WTC11 (cell line): ENCODE measurements at regions not wholly inside any gene's neighbourhood (a gene's known extent, or its start where the extent isn't known, plus 50 kb on each side); places are given as distances from the start of the nearest gene placed in this dataset.

ENCODE experiments used
- ATAC-seq: fragments of 200-7000 bp; cut with Tn5 transposase; 2 replicates; pipeline ENCODE4 v1.10.0; 2021; ENCODE audit warnings: mild to moderate bottlenecking, moderate library complexity
- CTCF ChIA-PET: fragments of 300-600 bp; sonication (Branson Sonifier 250); formaldehyde crosslinking; loops from one replicate; lab custom pipeline; 2021; ENCODE audit warnings: antibody characterized with exemption; lab: Charles Lee
- POLR2A ChIA-PET: fragments of 350-600 bp; sonication (Branson Sonifier 250); formaldehyde crosslinking; loops from one replicate; lab custom pipeline; 2021; ENCODE audit warnings: antibody characterized with exemption; lab: Charles Lee
- DNase-seq: peaks from one replicate; pipeline ENCODE4 v3.0.0; 2021; ENCODE audit warnings: low spot score
- H3K27ac Mint-ChIP-seq: 2 replicates; pipeline ENCODE4 v1.8.0; 2021; ENCODE audit warnings: mixed read lengths
- H3K27me3 Mint-ChIP-seq: 2 replicates; pipeline ENCODE4 v1.8.0; 2021; ENCODE audit warnings: low read depth, mild to moderate bottlenecking, moderate library complexity, mixed read lengths
- H3K36me3 Mint-ChIP-seq: 2 replicates; pipeline ENCODE4 v1.8.0; 2021; ENCODE audit warnings: mixed read lengths
- H3K4me1 Mint-ChIP-seq: 2 replicates; pipeline ENCODE4 v1.8.0; 2022; ENCODE audit warnings: mixed read lengths
- H3K4me3 Mint-ChIP-seq: 2 replicates; pipeline ENCODE4 v1.8.0; 2021; ENCODE audit warnings: mild to moderate bottlenecking, moderate library complexity, mixed read lengths
- H3K9me3 Mint-ChIP-seq: 2 replicates; pipeline ENCODE4 v1.8.0; 2021; ENCODE audit warnings: mixed read lengths
- ATF3 ChIP-seq: sonication (generic); formaldehyde crosslinking; conservative IDR thresholded peaks from 2 replicates; pipeline ENCODE4 v1.8.1; 2022; ENCODE audit warnings: mild to moderate bottlenecking, missing genetic modification reagents
- EMX1 ChIP-seq: fragments of 250-450 bp; sonication (Bioruptor Pico); IDR thresholded peaks from 2 replicates; pipeline ENCODE4 v1.8.0; 2021; ENCODE audit warnings: mild to moderate bottlenecking
- ETV6 ChIP-seq: sonication (generic); formaldehyde crosslinking; IDR thresholded peaks from 2 replicates; pipeline ENCODE4 v1.8.1; 2022; ENCODE audit warnings: mild to moderate bottlenecking, missing genetic modification reagents
- FOXK1 ChIP-seq: sonication (generic); formaldehyde crosslinking; IDR thresholded peaks from 2 replicates; pipeline ENCODE4 v1.8.0; 2022; ENCODE audit warnings: mild to moderate bottlenecking, moderate library complexity, missing genetic modification reagents
- FOXP4 ChIP-seq: sonication (generic); formaldehyde crosslinking; IDR thresholded peaks from 2 replicates; pipeline ENCODE4 v1.8.0; 2022; ENCODE audit warnings: mild to moderate bottlenecking, missing genetic modification reagents
- KAT7 ChIP-seq: sonication (generic); formaldehyde crosslinking; IDR thresholded peaks from 2 replicates; pipeline ENCODE4 v1.8.1; 2023; ENCODE audit warnings: missing genetic modification reagents, mild to moderate bottlenecking, borderline replicate concordance
- MLX ChIP-seq: sonication (generic); formaldehyde crosslinking; IDR thresholded peaks from 2 replicates; pipeline ENCODE4 v1.8.1; 2023; ENCODE audit warnings: mild to moderate bottlenecking, missing genetic modification reagents, moderate library complexity
- NFATC4 ChIP-seq: fragments of 250-450 bp; sonication (Bioruptor Pico); IDR thresholded peaks from 2 replicates; pipeline ENCODE4 v1.9.0; 2021; ENCODE audit warnings: mild to moderate bottlenecking
- SMAD4 ChIP-seq: sonication (generic); formaldehyde crosslinking; IDR thresholded peaks from 2 replicates; pipeline ENCODE4 v1.8.0; 2022; ENCODE audit warnings: mild to moderate bottlenecking, missing genetic modification reagents
- SP1 ChIP-seq: sonication (generic); formaldehyde crosslinking; conservative IDR thresholded peaks from 2 replicates; pipeline ENCODE4 v1.8.1; 2022; ENCODE audit warnings: missing genetic modification reagents
- TEAD1 ChIP-seq: sonication (generic); formaldehyde crosslinking; IDR thresholded peaks from 2 replicates; pipeline ENCODE4 v1.8.0; 2022; ENCODE audit warnings: mild to moderate bottlenecking, missing genetic modification reagents
- USF2 ChIP-seq: sonication (generic); formaldehyde crosslinking; IDR thresholded peaks from 2 replicates; pipeline ENCODE4 v1.8.1; 2023; ENCODE audit warnings: mild to moderate bottlenecking, missing genetic modification reagents, moderate library complexity
- ZNF232 ChIP-seq: sonication (generic); formaldehyde crosslinking; IDR thresholded peaks from 2 replicates; pipeline ENCODE4 v1.8.0; 2022; ENCODE audit warnings: mild to moderate bottlenecking, missing genetic modification reagents
- ZNF263 ChIP-seq: sonication (generic); formaldehyde crosslinking; IDR thresholded peaks from 2 replicates; pipeline ENCODE4 v1.8.1; 2022; ENCODE audit warnings: low read depth, mild to moderate bottlenecking, moderate library complexity, missing genetic modification reagents
- ZNF423 ChIP-seq: fragments of 250-450 bp; sonication (Bioruptor Pico); IDR thresholded peaks from 2 replicates; pipeline ENCODE4 v2.1.2; 2022; ENCODE audit warnings: mild to moderate bottlenecking, moderate library complexity
- TF ChIP-seq, protein P1 (sequence below): sonication (generic); formaldehyde crosslinking; IDR thresholded peaks from 2 replicates; pipeline ENCODE4 v1.8.1; 2023; ENCODE audit warnings: mild to moderate bottlenecking, missing genetic modification reagents
- TF ChIP-seq, protein P2 (sequence below): fragments of 250-450 bp; sonication (Bioruptor Pico); IDR thresholded peaks from 2 replicates; pipeline ENCODE4 v1.9.0; 2021; ENCODE audit warnings: mild to moderate bottlenecking
- TF ChIP-seq, protein P3 (sequence below): sonication (generic); formaldehyde crosslinking; IDR thresholded peaks from 2 replicates; pipeline ENCODE4 v1.8.0; 2023; ENCODE audit warnings: missing genetic modification reagents, mild to moderate bottlenecking, borderline replicate concordance
- TF ChIP-seq, protein P4 (sequence below): sonication (generic); formaldehyde crosslinking; IDR thresholded peaks from 2 replicates; pipeline ENCODE4 v1.8.1; 2023; ENCODE audit warnings: mild to moderate bottlenecking, missing genetic modification reagents

GRCh38 chr6:168884050-168884645, 369.5 kb downstream of the THBS2 start (continued):
- TF ChIP-seq NFATC4 (no peak), FOXK1 (no peak), FOXP4 (CRISPR knock-in tag) (no peak), ATF3 (CRISPR knock-in tag) (no peak)
- TF ChIP-seq, protein P1, sequence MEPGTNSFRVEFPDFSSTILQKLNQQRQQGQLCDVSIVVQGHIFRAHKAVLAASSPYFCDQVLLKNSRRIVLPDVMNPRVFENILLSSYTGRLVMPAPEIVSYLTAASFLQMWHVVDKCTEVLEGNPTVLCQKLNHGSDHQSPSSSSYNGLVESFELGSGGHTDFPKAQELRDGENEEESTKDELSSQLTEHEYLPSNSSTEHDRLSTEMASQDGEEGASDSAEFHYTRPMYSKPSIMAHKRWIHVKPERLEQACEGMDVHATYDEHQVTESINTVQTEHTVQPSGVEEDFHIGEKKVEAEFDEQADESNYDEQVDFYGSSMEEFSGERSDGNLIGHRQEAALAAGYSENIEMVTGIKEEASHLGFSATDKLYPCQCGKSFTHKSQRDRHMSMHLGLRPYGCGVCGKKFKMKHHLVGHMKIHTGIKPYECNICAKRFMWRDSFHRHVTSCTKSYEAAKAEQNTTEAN: no peak
- TF ChIP-seq, protein P2, sequence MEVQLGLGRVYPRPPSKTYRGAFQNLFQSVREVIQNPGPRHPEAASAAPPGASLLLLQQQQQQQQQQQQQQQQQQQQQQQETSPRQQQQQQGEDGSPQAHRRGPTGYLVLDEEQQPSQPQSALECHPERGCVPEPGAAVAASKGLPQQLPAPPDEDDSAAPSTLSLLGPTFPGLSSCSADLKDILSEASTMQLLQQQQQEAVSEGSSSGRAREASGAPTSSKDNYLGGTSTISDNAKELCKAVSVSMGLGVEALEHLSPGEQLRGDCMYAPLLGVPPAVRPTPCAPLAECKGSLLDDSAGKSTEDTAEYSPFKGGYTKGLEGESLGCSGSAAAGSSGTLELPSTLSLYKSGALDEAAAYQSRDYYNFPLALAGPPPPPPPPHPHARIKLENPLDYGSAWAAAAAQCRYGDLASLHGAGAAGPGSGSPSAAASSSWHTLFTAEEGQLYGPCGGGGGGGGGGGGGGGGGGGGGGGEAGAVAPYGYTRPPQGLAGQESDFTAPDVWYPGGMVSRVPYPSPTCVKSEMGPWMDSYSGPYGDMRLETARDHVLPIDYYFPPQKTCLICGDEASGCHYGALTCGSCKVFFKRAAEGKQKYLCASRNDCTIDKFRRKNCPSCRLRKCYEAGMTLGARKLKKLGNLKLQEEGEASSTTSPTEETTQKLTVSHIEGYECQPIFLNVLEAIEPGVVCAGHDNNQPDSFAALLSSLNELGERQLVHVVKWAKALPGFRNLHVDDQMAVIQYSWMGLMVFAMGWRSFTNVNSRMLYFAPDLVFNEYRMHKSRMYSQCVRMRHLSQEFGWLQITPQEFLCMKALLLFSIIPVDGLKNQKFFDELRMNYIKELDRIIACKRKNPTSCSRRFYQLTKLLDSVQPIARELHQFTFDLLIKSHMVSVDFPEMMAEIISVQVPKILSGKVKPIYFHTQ (CRISPR knock-in tag): no peak

DNA sequence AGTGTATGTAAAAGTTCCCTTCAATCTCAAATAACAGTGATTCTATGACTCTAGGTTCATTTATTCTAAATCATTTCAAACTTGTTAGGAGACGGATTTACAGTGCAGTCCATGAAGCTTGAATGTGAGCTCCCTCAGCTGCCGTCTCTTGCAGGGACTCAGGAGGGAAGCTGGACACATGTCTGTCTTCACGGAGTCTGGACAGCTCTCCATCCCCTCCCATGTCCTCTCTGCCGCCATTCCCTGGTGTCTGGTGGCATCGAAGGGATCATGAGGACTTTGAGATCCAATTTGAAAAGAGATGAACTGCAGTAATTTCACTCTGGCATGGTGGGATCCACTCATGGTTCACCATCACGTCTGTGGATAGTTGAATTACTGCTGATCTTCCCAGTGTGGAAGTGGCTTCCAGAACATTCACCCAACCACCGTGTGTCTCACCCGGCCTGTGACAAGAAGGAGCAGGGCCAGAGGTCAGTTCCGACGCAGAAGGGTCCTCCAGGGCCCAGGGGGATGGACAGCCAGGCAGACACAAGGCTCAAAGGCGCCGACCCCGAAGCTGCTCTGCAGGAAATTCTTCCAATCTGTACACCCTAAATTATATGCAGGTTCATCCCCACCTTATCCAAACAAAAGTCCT, 370.1 kb downstream of the THBS2 start:
- H3K4me1 Mint-ChIP-seq: peaks cover 7% of the 10 kb centered on the region
- TF ChIP-seq ZNF263 (CRISPR knock-in tag) (no peak), USF2 (no peak), ZNF232 (CRISPR knock-in tag) (no peak), MLX (CRISPR knock-in tag) (no peak), TEAD1 (CRISPR knock-in tag) (no peak), KAT7 (CRISPR knock-in tag) (no peak), EMX1 (no peak), ZNF423 (CRISPR knock-in tag) (no peak), ETV6 (CRISPR knock-in tag) (no peak), FOXK1 (no peak), SP1 (CRISPR knock-in tag) (no peak), SMAD4 (CRISPR knock-in tag) (no peak)
- TF ChIP-seq, protein P3, sequence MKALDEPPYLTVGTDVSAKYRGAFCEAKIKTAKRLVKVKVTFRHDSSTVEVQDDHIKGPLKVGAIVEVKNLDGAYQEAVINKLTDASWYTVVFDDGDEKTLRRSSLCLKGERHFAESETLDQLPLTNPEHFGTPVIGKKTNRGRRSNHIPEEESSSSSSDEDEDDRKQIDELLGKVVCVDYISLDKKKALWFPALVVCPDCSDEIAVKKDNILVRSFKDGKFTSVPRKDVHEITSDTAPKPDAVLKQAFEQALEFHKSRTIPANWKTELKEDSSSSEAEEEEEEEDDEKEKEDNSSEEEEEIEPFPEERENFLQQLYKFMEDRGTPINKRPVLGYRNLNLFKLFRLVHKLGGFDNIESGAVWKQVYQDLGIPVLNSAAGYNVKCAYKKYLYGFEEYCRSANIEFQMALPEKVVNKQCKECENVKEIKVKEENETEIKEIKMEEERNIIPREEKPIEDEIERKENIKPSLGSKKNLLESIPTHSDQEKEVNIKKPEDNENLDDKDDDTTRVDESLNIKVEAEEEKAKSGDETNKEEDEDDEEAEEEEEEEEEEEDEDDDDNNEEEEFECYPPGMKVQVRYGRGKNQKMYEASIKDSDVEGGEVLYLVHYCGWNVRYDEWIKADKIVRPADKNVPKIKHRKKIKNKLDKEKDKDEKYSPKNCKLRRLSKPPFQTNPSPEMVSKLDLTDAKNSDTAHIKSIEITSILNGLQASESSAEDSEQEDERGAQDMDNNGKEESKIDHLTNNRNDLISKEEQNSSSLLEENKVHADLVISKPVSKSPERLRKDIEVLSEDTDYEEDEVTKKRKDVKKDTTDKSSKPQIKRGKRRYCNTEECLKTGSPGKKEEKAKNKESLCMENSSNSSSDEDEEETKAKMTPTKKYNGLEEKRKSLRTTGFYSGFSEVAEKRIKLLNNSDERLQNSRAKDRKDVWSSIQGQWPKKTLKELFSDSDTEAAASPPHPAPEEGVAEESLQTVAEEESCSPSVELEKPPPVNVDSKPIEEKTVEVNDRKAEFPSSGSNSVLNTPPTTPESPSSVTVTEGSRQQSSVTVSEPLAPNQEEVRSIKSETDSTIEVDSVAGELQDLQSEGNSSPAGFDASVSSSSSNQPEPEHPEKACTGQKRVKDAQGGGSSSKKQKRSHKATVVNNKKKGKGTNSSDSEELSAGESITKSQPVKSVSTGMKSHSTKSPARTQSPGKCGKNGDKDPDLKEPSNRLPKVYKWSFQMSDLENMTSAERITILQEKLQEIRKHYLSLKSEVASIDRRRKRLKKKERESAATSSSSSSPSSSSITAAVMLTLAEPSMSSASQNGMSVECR (CRISPR knock-in tag): no peak
- TF ChIP-seq, protein P4, sequence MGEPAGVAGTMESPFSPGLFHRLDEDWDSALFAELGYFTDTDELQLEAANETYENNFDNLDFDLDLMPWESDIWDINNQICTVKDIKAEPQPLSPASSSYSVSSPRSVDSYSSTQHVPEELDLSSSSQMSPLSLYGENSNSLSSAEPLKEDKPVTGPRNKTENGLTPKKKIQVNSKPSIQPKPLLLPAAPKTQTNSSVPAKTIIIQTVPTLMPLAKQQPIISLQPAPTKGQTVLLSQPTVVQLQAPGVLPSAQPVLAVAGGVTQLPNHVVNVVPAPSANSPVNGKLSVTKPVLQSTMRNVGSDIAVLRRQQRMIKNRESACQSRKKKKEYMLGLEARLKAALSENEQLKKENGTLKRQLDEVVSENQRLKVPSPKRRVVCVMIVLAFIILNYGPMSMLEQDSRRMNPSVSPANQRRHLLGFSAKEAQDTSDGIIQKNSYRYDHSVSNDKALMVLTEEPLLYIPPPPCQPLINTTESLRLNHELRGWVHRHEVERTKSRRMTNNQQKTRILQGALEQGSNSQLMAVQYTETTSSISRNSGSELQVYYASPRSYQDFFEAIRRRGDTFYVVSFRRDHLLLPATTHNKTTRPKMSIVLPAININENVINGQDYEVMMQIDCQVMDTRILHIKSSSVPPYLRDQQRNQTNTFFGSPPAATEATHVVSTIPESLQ (CRISPR knock-in tag): no peak
- TF ChIP-seq, protein P1: no peak

More for the DNA sequence above, 370.1 kb downstream of the THBS2 start:
- no peak overlapping the region for H3K4me3 Mint-ChIP-seq
- no peak for ATAC-seq
- H3K9me3 Mint-ChIP-seq: no peaks in the 10 kb centered on the region
- H3K27ac Mint-ChIP-seq: no peak overlapping the region
- CTCF ChIA-PET: interaction anchor here (0.6 to 0.9 kb wide), 2 partner anchors 8 to 432 kb away, joined by 3 to 4 read pairs; no protein-coding TSS in a partner anchor
- POLR2A ChIA-PET: no interaction called here
- no peak for DNase-seq
- peaks cover 17% of the 10 kb centered on the region for H3K27me3 Mint-ChIP-seq
- H3K36me3 Mint-ChIP-seq: no peaks in the 10 kb centered on the region
